ENCODE measurements at regions not wholly inside any gene's neighbourhood (a gene's known extent, or its start where the extent isn't known, plus 50 kb on each side); places are given as distances from the start of the nearest gene placed in this dataset.

DNA sequence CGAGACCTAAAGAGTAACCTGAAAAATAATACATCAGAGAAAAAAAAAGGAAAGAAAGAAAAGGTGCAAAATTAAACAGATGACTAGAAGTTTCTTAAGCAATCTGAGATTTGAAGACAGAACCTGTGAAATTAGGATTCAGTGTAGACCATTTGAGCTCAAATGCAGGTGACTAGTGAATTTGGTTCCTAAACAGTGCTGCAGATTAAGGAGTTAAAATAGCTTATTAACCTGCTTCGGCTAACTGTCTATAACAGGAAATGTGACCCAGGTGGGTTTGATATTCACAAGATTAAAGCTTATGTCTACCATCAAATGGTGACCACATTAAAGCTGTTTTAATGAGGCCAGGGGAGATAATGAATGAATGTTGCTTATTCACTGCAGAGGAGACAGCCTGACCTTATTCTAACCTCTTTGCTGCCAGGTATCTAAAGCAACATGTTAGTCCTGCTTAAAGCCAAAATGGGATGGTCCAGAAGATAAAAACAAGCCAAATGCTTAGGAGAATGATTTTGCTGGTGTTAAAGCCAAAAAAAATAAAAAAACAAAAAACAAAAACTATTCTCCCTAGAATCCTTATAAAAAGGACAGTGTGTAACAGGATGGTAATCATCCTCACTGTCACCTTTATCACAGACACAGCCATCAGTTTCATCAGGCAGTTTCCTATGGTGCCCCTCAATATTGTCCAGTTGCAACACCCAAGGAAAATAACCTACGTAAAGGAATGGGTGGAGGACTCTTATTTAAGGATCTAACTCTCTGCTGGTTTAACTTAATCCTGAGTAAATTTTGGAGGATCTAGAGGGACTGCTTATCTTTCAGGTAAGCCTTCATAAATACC is 769.0 kb upstream of the ZEB2 start:
- Histone ChIP-seq H3K27me3 (ENCODE audit: control insufficient read depth, insufficient read depth, low read length) (no peaks in the 10 kb centered on the region), H3K27ac (ENCODE audit: low read depth, low read length) (no peak overlapping the region), H3K36me3 (ENCODE audit: control insufficient read depth, insufficient read depth, low read length) (no peaks in the 10 kb centered on the region), H3K9ac (ENCODE audit: low read length) (no peak overlapping the region), H3K9me3 (ENCODE audit: control insufficient read depth, insufficient read depth, low read depth, low read length) (no peaks in the 10 kb centered on the region), H3K4me1 (ENCODE audit: control insufficient read depth, insufficient read depth, low read length) (no peaks in the 10 kb centered on the region), H3K4me3 (ENCODE audit: low read depth, low read length) (no peak overlapping the region)

DNA sequence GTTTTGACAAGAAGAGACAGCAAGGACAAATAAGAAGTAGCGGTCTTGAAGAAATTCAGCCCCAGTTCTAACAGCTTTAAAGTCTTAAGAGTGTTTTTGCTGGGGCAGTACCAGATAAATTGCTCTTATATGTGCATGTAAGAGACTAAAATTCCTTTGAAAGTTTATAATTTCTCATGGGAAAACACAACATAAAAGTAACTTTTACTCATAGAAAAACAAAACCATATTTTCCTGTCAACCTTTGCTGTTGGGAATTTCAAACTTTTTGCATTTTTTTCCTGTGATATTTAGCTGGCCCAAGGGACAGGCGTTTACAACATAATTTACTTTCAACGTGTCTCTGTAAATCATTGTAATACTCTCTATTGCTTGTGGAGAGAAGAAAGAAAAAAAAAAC is 767.8 kb upstream of the ZEB2 start:
- no peaks in the 10 kb centered on the region for H3K4me1 ChIP-seq (ENCODE audit: control insufficient read depth, insufficient read depth, low read length)
- H3K27ac ChIP-seq (ENCODE audit: low read depth, low read length): no peak overlapping the region
- H3K27me3 ChIP-seq (ENCODE audit: control insufficient read depth, insufficient read depth, low read length): no peaks in the 10 kb centered on the region; the same call in 1 of the 2 replicates
- no peak overlapping the region for H3K4me3 ChIP-seq (ENCODE audit: low read depth, low read length)
- H3K36me3 ChIP-seq (ENCODE audit: control insufficient read depth, insufficient read depth, low read length): no peaks in the 10 kb centered on the region
- no peaks in the 10 kb centered on the region for H3K9me3 ChIP-seq (ENCODE audit: control insufficient read depth, insufficient read depth, low read depth, low read length)
- no peak overlapping the region for H3K9ac ChIP-seq (ENCODE audit: low read length)

DNA sequence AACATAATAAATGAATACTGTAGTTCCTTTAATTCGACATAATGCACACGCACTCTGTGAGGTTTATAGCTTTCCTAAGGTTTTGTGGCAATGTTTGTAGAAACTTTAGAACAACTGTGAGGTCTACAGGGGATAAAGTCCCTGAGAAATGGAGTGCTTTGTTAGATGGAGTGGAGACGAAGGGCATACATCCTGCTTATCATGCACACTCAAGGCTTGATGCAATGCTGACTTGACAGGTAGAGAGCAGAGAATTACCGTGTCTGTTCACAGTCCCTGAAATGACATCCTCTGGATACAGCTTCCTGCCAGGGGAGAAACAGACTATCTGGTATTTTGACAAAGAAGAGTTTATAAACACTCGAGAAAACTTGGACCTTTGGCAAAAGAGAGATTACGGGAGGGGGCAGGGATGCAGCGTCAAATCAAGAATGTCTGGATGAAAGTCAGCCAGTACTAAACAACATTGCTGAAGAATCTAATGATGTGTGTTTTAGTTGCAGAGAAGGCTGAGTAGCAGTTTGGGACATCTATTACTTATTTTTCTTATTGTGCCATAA is 766.9 kb upstream of the ZEB2 start:
- no peak overlapping the region for H3K27ac ChIP-seq (ENCODE audit: low read depth, low read length)
- no peaks in the 10 kb centered on the region for H3K9me3 ChIP-seq (ENCODE audit: control insufficient read depth, insufficient read depth, low read depth, low read length)
- no peaks in the 10 kb centered on the region for H3K36me3 ChIP-seq (ENCODE audit: control insufficient read depth, insufficient read depth, low read length)
- no peaks in the 10 kb centered on the region for H3K4me1 ChIP-seq (ENCODE audit: control insufficient read depth, insufficient read depth, low read length)
- H3K27me3 ChIP-seq (ENCODE audit: control insufficient read depth, insufficient read depth, low read length): no peaks in the 10 kb centered on the region; the same call in 1 of the 2 replicates
- H3K4me3 ChIP-seq (ENCODE audit: low read depth, low read length): no peak overlapping the region
- H3K9ac ChIP-seq (ENCODE audit: low read length): no peak overlapping the region

DNA sequence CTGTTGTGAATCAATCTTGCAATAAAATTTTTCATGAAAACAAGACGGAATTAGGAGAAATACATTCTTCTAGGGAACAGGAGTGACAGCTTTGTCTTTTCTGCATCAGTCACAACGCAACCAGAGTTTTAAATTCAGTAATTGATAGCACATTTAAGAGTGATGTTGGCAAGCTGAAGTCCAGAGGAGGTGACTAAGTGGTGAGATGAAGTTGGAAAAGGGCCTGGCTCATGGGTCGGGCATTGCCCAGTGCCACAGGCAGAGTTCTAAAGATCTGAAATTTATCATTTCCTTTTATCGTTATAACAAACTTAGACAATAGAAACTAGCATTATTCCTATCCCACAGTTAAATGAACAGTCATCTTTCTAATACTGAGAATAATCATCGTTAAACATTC is 764.6 kb upstream of the ZEB2 start:
- Histone ChIP-seq H3K4me3 (ENCODE audit: low read depth, low read length) (no peak overlapping the region), H3K4me1 (ENCODE audit: control insufficient read depth, insufficient read depth, low read length) (no peaks in the 10 kb centered on the region), H3K9ac (ENCODE audit: low read length) (no peak overlapping the region), H3K36me3 (ENCODE audit: control insufficient read depth, insufficient read depth, low read length) (no peaks in the 10 kb centered on the region), H3K27me3 (ENCODE audit: control insufficient read depth, insufficient read depth, low read length) (no peaks in the 10 kb centered on the region; the same call in 1 of the 2 replicates), H3K27ac (ENCODE audit: low read depth, low read length) (no peak overlapping the region), H3K9me3 (ENCODE audit: control insufficient read depth, insufficient read depth, low read depth, low read length) (no peaks in the 10 kb centered on the region)

DNA sequence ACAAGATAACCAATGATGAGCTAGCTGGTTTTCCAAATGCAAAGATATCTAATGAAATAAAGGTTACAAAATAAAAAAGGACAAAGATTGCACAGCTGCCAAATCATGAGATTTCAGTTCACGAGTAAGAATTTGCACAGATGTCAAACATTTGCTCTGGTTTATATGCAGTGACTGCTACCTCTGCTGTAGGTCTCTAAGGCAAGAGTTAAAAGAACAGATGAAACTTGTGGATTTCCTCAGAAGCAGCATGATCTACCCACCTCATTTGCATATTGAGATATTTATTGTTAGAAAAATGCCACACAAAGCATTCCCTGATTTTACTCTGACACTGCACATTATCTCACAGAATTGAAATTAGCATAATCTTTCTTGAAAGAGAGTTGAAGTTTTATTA is 763.2 kb upstream of the ZEB2 start:
- H3K4me1 ChIP-seq (ENCODE audit: control insufficient read depth, insufficient read depth, low read length): no peaks in the 10 kb centered on the region
- H3K27me3 ChIP-seq (ENCODE audit: control insufficient read depth, insufficient read depth, low read length): no peaks in the 10 kb centered on the region; the same call in 1 of the 2 replicates
- H3K36me3 ChIP-seq (ENCODE audit: control insufficient read depth, insufficient read depth, low read length): no peaks in the 10 kb centered on the region
- H3K4me3 ChIP-seq (ENCODE audit: low read depth, low read length): no peak overlapping the region
- H3K9me3 ChIP-seq (ENCODE audit: control insufficient read depth, insufficient read depth, low read depth, low read length): no peaks in the 10 kb centered on the region
- H3K9ac ChIP-seq (ENCODE audit: low read length): no peak overlapping the region
- H3K27ac ChIP-seq (ENCODE audit: low read depth, low read length): no peak overlapping the region

DNA sequence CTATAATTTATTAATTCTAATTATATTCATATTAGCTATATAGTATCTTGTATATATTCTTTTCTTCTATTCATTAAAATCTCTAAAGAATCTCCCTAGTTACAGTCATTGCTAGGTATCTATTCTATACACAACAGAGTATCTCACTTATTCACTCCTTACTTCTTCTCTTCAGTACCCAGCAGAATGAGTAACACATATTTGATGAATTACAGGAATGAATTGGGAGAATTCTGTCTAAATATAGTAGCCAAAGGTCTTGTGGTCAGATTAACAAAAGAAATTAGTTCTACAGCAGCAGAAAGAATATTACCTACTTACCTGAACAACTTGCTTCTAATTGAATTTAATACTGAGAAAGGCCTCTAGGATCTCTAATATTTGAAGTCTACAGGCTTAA is 758.0 kb upstream of the ZEB2 start:
- no peaks in the 10 kb centered on the region for H3K36me3 ChIP-seq (ENCODE audit: control insufficient read depth, insufficient read depth, low read length)

DNA sequence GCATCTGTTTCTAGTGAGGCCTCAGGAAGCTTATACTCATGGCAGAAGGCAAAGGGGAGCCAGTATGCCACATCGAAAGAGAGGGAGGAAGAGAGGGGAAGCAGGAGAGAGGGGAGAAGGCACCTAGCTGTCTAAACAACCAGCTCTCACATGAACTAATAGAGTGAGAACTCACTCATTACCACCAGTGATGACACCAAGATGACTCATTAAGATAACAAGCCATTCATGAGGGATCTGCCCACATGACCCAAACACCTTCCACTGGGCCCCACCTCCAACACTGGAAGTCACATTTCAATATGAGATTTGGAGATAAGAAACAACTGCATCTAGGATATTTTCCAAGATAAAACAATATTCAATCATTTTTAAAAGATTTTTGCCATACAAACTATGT is 753.9 kb upstream of the ZEB2 start:
- H3K4me1 ChIP-seq (ENCODE audit: control insufficient read depth, insufficient read depth, low read length): no peaks in the 10 kb centered on the region
- H3K36me3 ChIP-seq (ENCODE audit: control insufficient read depth, insufficient read depth, low read length): no peaks in the 10 kb centered on the region
- H3K4me3 ChIP-seq (ENCODE audit: low read depth, low read length): no peak overlapping the region
- no peak overlapping the region for H3K27ac ChIP-seq (ENCODE audit: low read depth, low read length)
- no peak overlapping the region for H3K9ac ChIP-seq (ENCODE audit: low read length)
- no peaks in the 10 kb centered on the region for H3K9me3 ChIP-seq (ENCODE audit: control insufficient read depth, insufficient read depth, low read depth, low read length)
- no peaks in the 10 kb centered on the region for H3K27me3 ChIP-seq (ENCODE audit: control insufficient read depth, insufficient read depth, low read length)

More for the DNA sequence above, 758.0 kb upstream of the ZEB2 start:
- Histone ChIP-seq H3K9ac (ENCODE audit: low read length) (no peak overlapping the region), H3K27me3 (ENCODE audit: control insufficient read depth, insufficient read depth, low read length) (no peaks in the 10 kb centered on the region), H3K4me3 (ENCODE audit: low read depth, low read length) (no peak overlapping the region), H3K4me1 (ENCODE audit: control insufficient read depth, insufficient read depth, low read length) (no peaks in the 10 kb centered on the region), H3K9me3 (ENCODE audit: control insufficient read depth, insufficient read depth, low read depth, low read length) (no peaks in the 10 kb centered on the region), H3K27ac (ENCODE audit: low read depth, low read length) (no peak overlapping the region)

DNA sequence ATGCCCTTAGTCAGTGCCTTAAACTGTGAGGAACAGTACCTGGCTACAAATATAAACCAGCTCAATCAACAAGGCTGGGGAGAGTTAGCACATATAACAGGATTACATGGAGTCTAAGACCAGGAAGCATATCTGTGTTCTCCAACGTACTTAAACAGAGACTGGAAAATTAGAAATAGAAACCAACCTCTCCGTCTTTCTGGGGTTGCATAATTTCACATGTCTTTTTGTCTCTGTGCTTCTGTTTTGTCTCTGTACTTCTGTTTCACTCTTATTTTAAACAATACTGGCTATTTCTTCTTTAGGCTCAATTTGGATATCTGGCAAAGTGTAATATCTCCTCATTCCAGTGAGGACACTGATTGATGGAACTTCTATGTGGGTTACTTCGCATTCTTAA is 749.0 kb upstream of the ZEB2 start:
- H3K9me3 ChIP-seq (ENCODE audit: control insufficient read depth, insufficient read depth, low read depth, low read length): no peaks in the 10 kb centered on the region
- no peaks in the 10 kb centered on the region for H3K27me3 ChIP-seq (ENCODE audit: control insufficient read depth, insufficient read depth, low read length)
- no peak overlapping the region for H3K4me3 ChIP-seq (ENCODE audit: low read depth, low read length)
- no peak overlapping the region for H3K9ac ChIP-seq (ENCODE audit: low read length)
- H3K4me1 ChIP-seq (ENCODE audit: control insufficient read depth, insufficient read depth, low read length): no peaks in the 10 kb centered on the region
- no peak overlapping the region for H3K27ac ChIP-seq (ENCODE audit: low read depth, low read length)
- H3K36me3 ChIP-seq (ENCODE audit: control insufficient read depth, insufficient read depth, low read length): no peaks in the 10 kb centered on the region

DNA sequence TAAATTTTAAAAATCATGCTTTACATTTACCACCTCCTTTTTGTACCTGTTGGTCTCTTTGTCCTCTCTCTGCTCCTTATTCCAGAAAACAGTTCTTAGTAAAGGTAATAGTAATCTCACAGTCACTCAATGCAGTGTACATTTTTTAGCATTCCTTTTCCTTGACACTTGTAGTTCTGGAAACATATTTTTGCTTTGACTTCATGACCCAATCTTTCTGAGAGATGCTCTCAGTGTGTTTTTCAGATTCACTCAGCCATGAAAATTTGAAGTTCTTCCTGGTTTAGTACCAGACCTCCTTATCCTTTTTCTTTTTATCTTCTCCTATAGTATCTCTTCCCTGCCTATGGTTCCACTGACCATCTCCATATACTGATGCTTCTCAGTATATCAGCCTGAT is 747.5 kb upstream of the ZEB2 start:
- Histone ChIP-seq H3K9ac (ENCODE audit: low read length) (no peak overlapping the region), H3K27me3 (ENCODE audit: control insufficient read depth, insufficient read depth, low read length) (no peaks in the 10 kb centered on the region), H3K9me3 (ENCODE audit: control insufficient read depth, insufficient read depth, low read depth, low read length) (no peaks in the 10 kb centered on the region), H3K4me1 (ENCODE audit: control insufficient read depth, insufficient read depth, low read length) (no peaks in the 10 kb centered on the region), H3K27ac (ENCODE audit: low read depth, low read length) (no peak overlapping the region), H3K36me3 (ENCODE audit: control insufficient read depth, insufficient read depth, low read length) (no peaks in the 10 kb centered on the region), H3K4me3 (ENCODE audit: low read depth, low read length) (no peak overlapping the region)

DNA sequence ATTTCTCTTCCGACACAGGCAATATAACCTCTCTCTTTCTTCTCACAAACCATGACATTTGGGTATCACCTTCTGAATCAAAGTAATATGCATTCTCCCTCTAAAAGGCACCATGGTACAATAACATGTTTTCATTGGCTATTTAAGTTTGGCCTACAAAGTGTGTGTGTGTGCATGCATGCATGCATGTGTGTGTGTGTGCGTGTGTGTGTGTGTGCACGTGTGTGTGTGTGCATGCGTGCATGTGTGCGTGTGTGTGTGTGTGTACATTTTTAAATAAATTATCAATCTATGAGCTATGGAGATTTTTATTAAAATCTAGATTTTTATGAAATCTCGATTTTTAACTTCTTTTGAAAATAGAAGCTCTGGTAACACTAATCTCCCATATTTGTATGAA is 745.3 kb upstream of the ZEB2 start:
- no peaks in the 10 kb centered on the region for H3K9me3 ChIP-seq (ENCODE audit: control insufficient read depth, insufficient read depth, low read depth, low read length)
- no peak overlapping the region for H3K4me3 ChIP-seq (ENCODE audit: low read depth, low read length)
- no peak overlapping the region for H3K27ac ChIP-seq (ENCODE audit: low read depth, low read length)
- no peaks in the 10 kb centered on the region for H3K27me3 ChIP-seq (ENCODE audit: control insufficient read depth, insufficient read depth, low read length)
- no peak overlapping the region for H3K9ac ChIP-seq (ENCODE audit: low read length)
- H3K4me1 ChIP-seq (ENCODE audit: control insufficient read depth, insufficient read depth, low read length): no peaks in the 10 kb centered on the region
- H3K36me3 ChIP-seq (ENCODE audit: control insufficient read depth, insufficient read depth, low read length): no peaks in the 10 kb centered on the region

DNA sequence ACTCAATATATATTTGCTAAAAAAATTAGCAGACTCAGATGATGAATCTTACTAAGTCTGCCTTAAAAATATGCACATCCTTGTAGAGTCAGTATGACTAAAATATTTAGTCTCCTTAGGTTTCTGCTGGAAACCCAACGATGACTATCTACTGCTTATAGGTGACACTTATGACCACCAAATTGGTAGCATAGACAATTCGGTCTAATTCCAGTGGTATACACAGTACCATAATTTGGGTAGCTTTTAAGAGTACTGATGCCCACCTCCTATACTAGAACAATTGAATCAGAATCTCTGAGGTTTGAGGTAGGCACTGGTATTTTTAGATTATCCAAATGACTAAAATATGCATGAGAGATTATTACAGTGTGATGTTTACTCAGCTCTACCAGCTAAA is 740.8 kb upstream of the ZEB2 start:
- Histone ChIP-seq H3K9ac (ENCODE audit: low read length) (no peak overlapping the region), H3K27me3 (ENCODE audit: control insufficient read depth, insufficient read depth, low read length) (no peaks in the 10 kb centered on the region), H3K27ac (ENCODE audit: low read depth, low read length) (no peak overlapping the region), H3K4me1 (ENCODE audit: control insufficient read depth, insufficient read depth, low read length) (no peaks in the 10 kb centered on the region), H3K9me3 (ENCODE audit: control insufficient read depth, insufficient read depth, low read depth, low read length) (no peaks in the 10 kb centered on the region), H3K4me3 (ENCODE audit: low read depth, low read length) (no peak overlapping the region), H3K36me3 (ENCODE audit: control insufficient read depth, insufficient read depth, low read length) (no peaks in the 10 kb centered on the region)

Measured in HUES6 (cell line).